Epidermal melanocyte (primary cell): ENCODE measurements at regions not wholly inside any gene's neighbourhood (a gene's known extent, or its start where the extent isn't known, plus 50 kb on each side); places are given as distances from the start of the nearest gene placed in this dataset.

Source experiments
- DNase-seq: peaks from one replicate; pipeline ENCODE4 v3.0.0; 2011; ENCODE audit warnings: low spot score; ENCODE audit not compliant: insufficient read length

- no peak for DNase-seq
These were observed 67.6 kb downstream of the COX18 start for GRCh38 chr4:73001885-73002284.

- no peak for DNase-seq
These were observed 72.1 kb downstream of the COX18 start for GRCh38 chr4:72997409-72997808.

GRCh38 chr4:72994670-72995069 lies 74.8 kb downstream of the COX18 start:
- DNase-seq, result no peak

GRCh38 chr4:72993876-72994275 lies 75.6 kb downstream of the COX18 start:
- DNase-seq, result no peak

GRCh38 chr4:72991873-72992272 lies 77.6 kb downstream of the COX18 start:
- no peak for DNase-seq

GRCh38 chr4:72987741-72988729 lies 81.5 kb downstream of the COX18 start:
- no peak for DNase-seq

GRCh38 chr4:72984351-72984750 lies 85.2 kb downstream of the COX18 start:
- no peak for DNase-seq

- no peak for DNase-seq
These were observed 85.8 kb downstream of the COX18 start for GRCh38 chr4:72983709-72984108.

GRCh38 chr4:72977936-72978485 lies 91.5 kb downstream of the COX18 start:
- DNase-seq, result no peak

GRCh38 chr4:72975488-72975784 lies 94.1 kb downstream of the COX18 start:
- DNase-seq, result no peak

- no peak for DNase-seq
These were observed 94.6 kb downstream of the COX18 start for GRCh38 chr4:72974694-72975487.

GRCh38 chr4:72971572-72971971 lies 97.9 kb downstream of the COX18 start:
- DNase-seq, result no peak

GRCh38 chr4:72970756-72971155 lies 98.8 kb downstream of the COX18 start:
- no peak for DNase-seq

GRCh38 chr4:72969976-72970375 lies 99.5 kb downstream of the COX18 start:
- no peak for DNase-seq

- no peak for DNase-seq
These were observed 102.9 kb downstream of the COX18 start for GRCh38 chr4:72966652-72967051.

GRCh38 chr4:72959411-72959810 lies 110.1 kb downstream of the COX18 start:
- DNase-seq, result no peak

GRCh38 chr4:72954811-72955210 lies 114.7 kb downstream of the COX18 start:
- DNase-seq, result no peak

- no peak for DNase-seq
These were observed 115.9 kb downstream of the COX18 start for GRCh38 chr4:72953571-72953970.

GRCh38 chr4:72951628-72952027 lies 117.9 kb downstream of the COX18 start:
- DNase-seq, result no peak

GRCh38 chr4:72951147-72951546 lies 118.4 kb downstream of the COX18 start:
- no peak for DNase-seq

GRCh38 chr4:72948080-72948479 lies 121.4 kb downstream of the COX18 start:
- no peak for DNase-seq

GRCh38 chr4:72945719-72946336 lies 123.7 kb downstream of the COX18 start:
- no peak for DNase-seq
